HepG2 (cell line): ENCODE measurements at regions not wholly inside any gene's neighbourhood (a gene's known extent, or its start where the extent isn't known, plus 50 kb on each side); places are given as distances from the start of the nearest gene placed in this dataset.

Experiments used
- ATAC-seq: fragments of 200-7000 bp; cut with Tn5 transposase; 3 replicates; pipeline ENCODE4 v1.9.1; 2020; ENCODE audit warnings: mild to moderate bottlenecking, moderate library complexity
- BruUV-seq: library from RNA; stranded (reverse); fragments of 400-500 nt; replicated peaks from 2 replicates; lab custom pipeline; 2021; lab: Mats Ljungman, UMichigan
- CTCF ChIA-PET: fragments of 300-600 bp; formaldehyde crosslinking; extraction: SDS; loops from one replicate; lab custom pipeline; 2021; ENCODE audit warnings: low total read pairs, inconsistent platforms, low intra/inter-chr PET ratio; lab: Yijun Ruan, JAX
- POLR2A ChIA-PET: fragments of 350-600 bp; sonication (Branson Sonifier 250); formaldehyde crosslinking; loops from one replicate; lab custom pipeline; 2020; ENCODE audit warnings: antibody characterized with exemption, inconsistent platforms; lab: Yijun Ruan, JAX
- DNase-seq: peaks from one replicate; pipeline ENCODE4 v3.0.0-alpha.2; 2015; ENCODE audit warnings: low spot score
- FAIRE-seq: peaks from 3 replicates; lab custom pipeline; 2011; peaks lifted over from hg19 to GRCh38; lab: Jason Lieb, UNC
- H2AFZ ChIP-seq: one replicate; pipeline ENCODE4 v1.6.1; 2011; ENCODE audit warnings: low read length, inconsistent platforms
- H3K27ac ChIP-seq: fragments of 300-600 bp; 3 replicates; pipeline ENCODE4 v1.8.0; 2011; ENCODE audit warnings: mixed run types, mild to moderate bottlenecking, mixed read lengths, low read length, inconsistent platforms; ENCODE audit not compliant: insufficient read depth; ENCODE audit errors: extremely low read length
- H3K27me3 ChIP-seq, 2 experiments: fragments of 200-600 bp in 1 of 2; 2 replicates in 1 of 2; 3 replicates in 1 of 2; pipeline versions ENCODE4 v1.6.0 to v1.8.0; 2011; ENCODE audit warnings: low read length in 2 of 2, mild to moderate bottlenecking in 2 of 2, moderate library complexity in 2 of 2, inconsistent platforms in 1 of 2; ENCODE audit not compliant: insufficient read depth in 2 of 2, control insufficient read depth in 1 of 2
- H3K36me3 ChIP-seq, 2 experiments: fragments of 200-600 bp in 1 of 2; replicated peaks in 1 of 2; 2 replicates in 1 of 2; 3 replicates in 1 of 2; pipeline versions ENCODE4 v1.5.1 to v1.8.0; 2011; ENCODE audit warnings: low read length in 2 of 2, inconsistent platforms in 1 of 2; ENCODE audit not compliant: insufficient read depth in 2 of 2, control insufficient read depth in 1 of 2
- H3K4me1 ChIP-seq: 2 replicates; pipeline ENCODE4 v1.5.1; 2012; ENCODE audit warnings: low read length, inconsistent platforms; ENCODE audit not compliant: insufficient read depth
- H3K4me2 ChIP-seq: 2 replicates; pipeline ENCODE4 v1.6.0; 2011; ENCODE audit warnings: low read depth, low read length, inconsistent platforms
- H3K4me3 ChIP-seq, 3 experiments: fragments of 200-600 bp in 1 of 3; sonication (generic), shearing (Covaris generic) in 1 of 3; replicated peaks in 1 of 3; 2 replicates each; pipeline ENCODE4 v1.5.1; 2011 to 2016; ENCODE audit warnings: low read length in 3 of 3, inconsistent platforms in 2 of 3, low read depth in 2 of 3, mild to moderate bottlenecking in 2 of 3, control low read depth in 1 of 3, mixed read lengths in 1 of 3; ENCODE audit not compliant: insufficient read depth in 1 of 3
- H3K79me2 ChIP-seq: one replicate; pipeline ENCODE4 v1.6.1; 2011; ENCODE audit warnings: low read length, inconsistent platforms; ENCODE audit not compliant: insufficient read depth
- H3K9ac ChIP-seq: 2 replicates; pipeline ENCODE4 v1.6.0; 2011; ENCODE audit warnings: mild to moderate bottlenecking, low read depth, low read length, inconsistent platforms; ENCODE audit not compliant: insufficient read depth
- H3K9me3 ChIP-seq: 2 replicates; pipeline ENCODE4 v1.5.1; 2012; ENCODE audit warnings: mild to moderate bottlenecking, low read length
- H4K20me1 ChIP-seq: 2 replicates; pipeline ENCODE4 v1.6.0; 2011; ENCODE audit warnings: inconsistent platforms, mild to moderate bottlenecking, low read length, moderate library complexity; ENCODE audit not compliant: insufficient read depth
- GATA4 ChIP-seq: sonication (generic); IDR thresholded peaks from 2 replicates; pipeline ENCODE4 v1.6.1; 2016; ENCODE audit warnings: antibody characterized with exemption, low read depth, borderline replicate concordance
- RAD51 ChIP-seq: fragments of 450-650 bp; IDR thresholded peaks from 2 replicates; pipeline ENCODE4 v1.6.1; 2016; ENCODE audit warnings: borderline replicate concordance
- ZNF34 ChIP-seq: sonication (generic); formaldehyde crosslinking; IDR thresholded peaks from 2 replicates; pipeline ENCODE4 v1.4.0; 2020; ENCODE audit warnings: mild to moderate bottlenecking, missing genetic modification reagents, borderline replicate concordance
- ZNF687 ChIP-seq: sonication (generic); formaldehyde crosslinking; IDR thresholded peaks from 2 replicates; pipeline ENCODE4 v1.5.1; 2020; ENCODE audit warnings: mild to moderate bottlenecking, missing genetic modification reagents, moderate library complexity
- WGBS: methylation state at CpG from one replicate; pipeline ENCODE4 v1.1.6; 2017; ENCODE audit warnings: low lambda C conversion rate; 5-methylcytosine and 5-hydroxymethylcytosine counted together
- in situ Hi-C: cut with HindIII; loops from 2 replicates; pipeline ENCODE4 v1.10.0; 2017; ENCODE audit warnings: low pct_unique_long_range_greater_than_20kb; ENCODE audit not compliant: extremely low pct_ligation_motif_present
- intact Hi-C: fragments of 100-400 bp; cut with micrococcal nuclease; formaldehyde crosslinking; loops from one replicate; pipeline ENCODE4 v1.10.0; 2022; ENCODE audit not compliant: unreplicated experiment

- POLR2A ChIA-PET = interaction anchor here (1.0 kb wide), 1 partner anchor 190 kb away, joined by 3 read pairs; no protein-coding TSS in a partner anchor
- no peak for DNase-seq
- H3K4me1 ChIP-seq = peaks cover 41% of the 10 kb centered on the region
- no peaks in the 10 kb centered on the region for H4K20me1 ChIP-seq
- no peaks in the 10 kb centered on the region for H3K36me3 ChIP-seq
- H3K9me3 ChIP-seq = no peaks in the 10 kb centered on the region
- H3K27me3 ChIP-seq = no peaks in the 10 kb centered on the region
- no peak for ATAC-seq
- no peak overlapping the region for H3K4me3 ChIP-seq
- TF ChIP-seq RAD51 = no peak
- TF ChIP-seq ZNF687 (CRISPR knock-in tag) = no peak
- TF ChIP-seq ZNF34 (CRISPR knock-in tag) = no peak
- TF ChIP-seq GATA4 = no peak
- no peaks in the 10 kb centered on the region for H3K79me2 ChIP-seq
- CTCF ChIA-PET = no interaction called here
- no TSS peak for BruUV-seq
- no peak for FAIRE-seq
- in situ Hi-C loops = no loop called here
- no peak overlapping the region for H3K4me2 ChIP-seq
- H3K27ac ChIP-seq = no peak overlapping the region
- WGBS = 78% methylated on average over 2 of the region's 2 CpGs
- no peak overlapping the region for H2AFZ ChIP-seq
- intact Hi-C loops = no loop called here
- no peak overlapping the region for H3K9ac ChIP-seq
Observed at GRCh38 chr2:203629699-203630098, 76.7 kb upstream of the CD28 start.
